Activated CD8-positive, alpha-beta memory T cell treated with anti-CD3 and anti-CD28 coated beads, Interleukin-2, amount 50 U/mL, for 48 hours (primary cell): ENCODE measurements at regions not wholly inside any gene's neighbourhood (a gene's known extent, or its start where the extent isn't known, plus 50 kb on each side); places are given as distances from the start of the nearest gene placed in this dataset.

Experiments
- DNase-seq: peaks from one replicate; pipeline ENCODE4 v3.0.0-alpha.2; 2020

- no peak for DNase-seq
These were observed 525.5 kb upstream of the RGMA start for GRCh38 chr15:93614386-93615104.

- DNase-seq = no peak
These were observed 524.4 kb upstream of the RGMA start for GRCh38 chr15:93613386-93613785.

GRCh38 chr15:93612953-93613352 is 523.9 kb upstream of the RGMA start:
- no peak for DNase-seq

GRCh38 chr15:93610944-93611343 is 521.9 kb upstream of the RGMA start:
- no peak for DNase-seq

GRCh38 chr15:93608643-93609148 is 519.7 kb upstream of the RGMA start:
- DNase-seq = no peak

GRCh38 chr15:93603550-93603949 is 514.5 kb upstream of the RGMA start:
- no peak for DNase-seq

- no peak for DNase-seq
These were observed 498.1 kb upstream of the RGMA start for GRCh38 chr15:93587059-93587521.

- no peak for DNase-seq
These were observed 496.0 kb upstream of the RGMA start for GRCh38 chr15:93585012-93585411.

GRCh38 chr15:93583968-93584367 is 495.0 kb upstream of the RGMA start:
- DNase-seq = no peak

GRCh38 chr15:93583552-93583951 is 494.5 kb upstream of the RGMA start:
- no peak for DNase-seq

- DNase-seq = no peak
These were observed 481.5 kb upstream of the RGMA start for GRCh38 chr15:93570527-93570926.

- no peak for DNase-seq
These were observed 477.8 kb upstream of the RGMA start for GRCh38 chr15:93566762-93567161.

- no peak for DNase-seq
These were observed 476.2 kb upstream of the RGMA start for GRCh38 chr15:93565201-93565600.

GRCh38 chr15:93563218-93563617 is 474.2 kb upstream of the RGMA start:
- no peak for DNase-seq

- no peak for DNase-seq
These were observed 473.5 kb upstream of the RGMA start for GRCh38 chr15:93562395-93563123.

- DNase-seq = no peak
These were observed 468.7 kb upstream of the RGMA start for GRCh38 chr15:93557696-93558095.

GRCh38 chr15:93553167-93553935 is 464.3 kb upstream of the RGMA start:
- DNase-seq = no peak

- no peak for DNase-seq
These were observed 454.1 kb upstream of the RGMA start for GRCh38 chr15:93543093-93543492.

- no peak for DNase-seq
These were observed 438.5 kb upstream of the RGMA start for GRCh38 chr15:93527374-93528050.

- DNase-seq = no peak
These were observed 435.4 kb upstream of the RGMA start for GRCh38 chr15:93524432-93524831.

GRCh38 chr15:93523481-93523880 is 434.5 kb upstream of the RGMA start:
- no peak for DNase-seq

- DNase-seq = no peak
These were observed 431.2 kb upstream of the RGMA start for GRCh38 chr15:93520206-93520605.

- no peak for DNase-seq
These were observed 430.6 kb upstream of the RGMA start for GRCh38 chr15:93519599-93519998.
